ENCODE measurements at regions not wholly inside any gene's neighbourhood (a gene's known extent, or its start where the extent isn't known, plus 50 kb on each side); places are given as distances from the start of the nearest gene placed in this dataset.
"Not testable (repeated sequence)": the region's sequence is repeated elsewhere in the genome, so short reads cannot be mapped to it uniquely, and the experiment has no call there.

- in situ Hi-C loops (cut with HindIII; ENCODE audit: low sequenced_read_pairs): no loop called here
Observed at GRCh38 chr7:125184801-125185200, 255.2 kb upstream of the POT1 start.

GRCh38 chr7:125181569-125182267 lies 252.1 kb upstream of the POT1 start:
- in situ Hi-C loops (cut with HindIII; ENCODE audit: low sequenced_read_pairs): not testable (repeated sequence)

- in situ Hi-C loops (cut with HindIII; ENCODE audit: low sequenced_read_pairs): no loop called here
Observed at GRCh38 chr7:125173571-125173970, 243.9 kb upstream of the POT1 start.

GRCh38 chr7:125169088-125169487 lies 239.5 kb upstream of the POT1 start:
- in situ Hi-C loops (cut with HindIII; ENCODE audit: low sequenced_read_pairs): no loop called here

GRCh38 chr7:125154930-125155329 lies 225.3 kb upstream of the POT1 start:
- in situ Hi-C loops (cut with HindIII; ENCODE audit: low sequenced_read_pairs): no loop called here

- in situ Hi-C loops (cut with HindIII; ENCODE audit: low sequenced_read_pairs): no loop called here
Observed at GRCh38 chr7:125149151-125149550, 219.5 kb upstream of the POT1 start.

GRCh38 chr7:125147047-125147446 lies 217.4 kb upstream of the POT1 start:
- in situ Hi-C loops (cut with HindIII; ENCODE audit: low sequenced_read_pairs): no loop called here

GRCh38 chr7:125136755-125137532 lies 207.3 kb upstream of the POT1 start:
- in situ Hi-C loops (cut with HindIII; ENCODE audit: low sequenced_read_pairs): no loop called here

- in situ Hi-C loops (cut with HindIII; ENCODE audit: low sequenced_read_pairs): no loop called here
Observed at GRCh38 chr7:125136341-125136740, 206.7 kb upstream of the POT1 start.

GRCh38 chr7:125130173-125130572 lies 200.5 kb upstream of the POT1 start:
- in situ Hi-C loops (cut with HindIII; ENCODE audit: low sequenced_read_pairs): no loop called here

- in situ Hi-C loops (cut with HindIII; ENCODE audit: low sequenced_read_pairs): no loop called here
Observed at GRCh38 chr7:125127304-125127703, 197.7 kb upstream of the POT1 start.

GRCh38 chr7:125126376-125126775 lies 196.8 kb upstream of the POT1 start:
- in situ Hi-C loops (cut with HindIII; ENCODE audit: low sequenced_read_pairs): no loop called here

- in situ Hi-C loops (cut with HindIII; ENCODE audit: low sequenced_read_pairs): no loop called here
Observed at GRCh38 chr7:125125315-125125714, 195.7 kb upstream of the POT1 start.

- in situ Hi-C loops (cut with HindIII; ENCODE audit: low sequenced_read_pairs): no loop called here
Observed at GRCh38 chr7:125122173-125122572, 192.5 kb upstream of the POT1 start.

GRCh38 chr7:125119559-125120115 lies 190.0 kb upstream of the POT1 start:
- in situ Hi-C loops (cut with HindIII; ENCODE audit: low sequenced_read_pairs): no loop called here

GRCh38 chr7:125118444-125118843 lies 188.8 kb upstream of the POT1 start:
- in situ Hi-C loops (cut with HindIII; ENCODE audit: low sequenced_read_pairs): no loop called here

- in situ Hi-C loops (cut with HindIII; ENCODE audit: low sequenced_read_pairs): no loop called here
Observed at GRCh38 chr7:125112850-125113249, 183.2 kb upstream of the POT1 start.

- in situ Hi-C loops (cut with HindIII; ENCODE audit: low sequenced_read_pairs): no loop called here
Observed at GRCh38 chr7:125099519-125099918, 169.9 kb upstream of the POT1 start.

- in situ Hi-C loops (cut with HindIII; ENCODE audit: low sequenced_read_pairs): no loop called here
Observed at GRCh38 chr7:125098377-125098970, 168.8 kb upstream of the POT1 start.

GRCh38 chr7:125090596-125090995 lies 161.0 kb upstream of the POT1 start:
- in situ Hi-C loops (cut with HindIII; ENCODE audit: low sequenced_read_pairs): no loop called here

- in situ Hi-C loops (cut with HindIII; ENCODE audit: low sequenced_read_pairs): no loop called here
Observed at GRCh38 chr7:125089171-125089570, 159.5 kb upstream of the POT1 start.

GRCh38 chr7:125088555-125088954 lies 158.9 kb upstream of the POT1 start:
- in situ Hi-C loops (cut with HindIII; ENCODE audit: low sequenced_read_pairs): no loop called here
